Spleen (tissue), 7 donors: ENCODE measurements at regions not wholly inside any gene's neighbourhood (a gene's known extent, or its start where the extent isn't known, plus 50 kb on each side); places are given as distances from the start of the nearest gene placed in this dataset.

Experiments
- CTCF ChIP-seq, 11 experiments: fragments of 200-600 bp in 7 of 11; fragments of 450-650 bp in 4 of 11; sonication (generic) in 4 of 11; IDR thresholded peaks in 8 of 11; conservative IDR thresholded peaks in 3 of 11; 1 replicate in 7 of 11; 2 replicates in 4 of 11; pipeline versions ENCODE4 v1.4.0 to v1.8.0; 2016 to 2021; ENCODE audit warnings: antibody characterized with exemption in 11 of 11, inconsistent platforms in 4 of 11, mild to moderate bottlenecking in 1 of 11
- POLR2AphosphoS5 ChIP-seq, 3 donors: sonication (generic); formaldehyde crosslinking; IDR thresholded peaks; one replicate each; pipeline ENCODE4 v1.5.1; 2017; ENCODE audit warnings: antibody characterized with exemption in 3 of 3
- donor health status: DM: no; HTN: no; CAD: no; lungs with moderate emphysema.
- donor health status: DM: no; HTN: no; CAD: no.
- donor health status: DM: no; HTN: no; CAD: no.

GRCh38 chr2:8123464-8123863, 558.4 kb upstream of the ID2 start:
- no peak for TF ChIP-seq CTCF (IDR thresholded peaks at IDR 0.05 in 8 of 11, conservative IDR thresholded peaks at IDR 0.05 in 3 of 11)
- no peak for TF ChIP-seq POLR2AphosphoS5 (IDR thresholded peaks at IDR 0.05)
